H9 (cell line): ENCODE measurements at regions not wholly inside any gene's neighbourhood (a gene's known extent, or its start where the extent isn't known, plus 50 kb on each side); places are given as distances from the start of the nearest gene placed in this dataset.

Source experiments
- DNase-seq: peaks from one replicate; pipeline ENCODE4 v3.0.0-alpha.2; 2017
- H2AFZ ChIP-seq: one replicate; pipeline ENCODE4 v1.6.1; 2013; ENCODE audit warnings: mild to moderate bottlenecking, low read length, control low read depth, moderate library complexity
- H2AK5ac ChIP-seq: 2 replicates; pipeline ENCODE4 v1.6.1; 2013; ENCODE audit warnings: low read length, control low read depth, mixed read lengths; ENCODE audit not compliant: insufficient read length
- H2BK120ac ChIP-seq: one replicate; pipeline ENCODE4 v1.6.1; 2013; ENCODE audit warnings: low read depth, mild to moderate bottlenecking, low read length, control low read depth, inconsistent platforms; ENCODE audit not compliant: poor library complexity, severe bottlenecking
- H2BK12ac ChIP-seq: 2 replicates; pipeline ENCODE4 v1.6.1; 2013; ENCODE audit warnings: low read length, control low read depth, mixed read lengths, low read depth; ENCODE audit not compliant: insufficient read length
- H2BK15ac ChIP-seq: 2 replicates; pipeline ENCODE4 v1.6.1; 2013; ENCODE audit warnings: low read depth, low read length, control low read depth
- H2BK20ac ChIP-seq: one replicate; pipeline ENCODE4 v1.6.1; 2013; ENCODE audit warnings: low read depth, mild to moderate bottlenecking, low read length, control low read depth, inconsistent platforms; ENCODE audit not compliant: poor library complexity, severe bottlenecking
- H2BK5ac ChIP-seq: 2 replicates; pipeline ENCODE4 v1.6.1; 2013; ENCODE audit warnings: low read length, control low read depth, mixed read lengths; ENCODE audit not compliant: insufficient read length
- H3K14ac ChIP-seq: 2 replicates; pipeline ENCODE4 v1.6.1; 2013; ENCODE audit warnings: low read length, control low read depth; ENCODE audit not compliant: insufficient read depth
- H3K18ac ChIP-seq: 2 replicates; pipeline ENCODE4 v1.6.1; 2013; ENCODE audit warnings: low read depth, mild to moderate bottlenecking, mixed read lengths, low read length, control low read depth; ENCODE audit not compliant: insufficient read length
- H3K23ac ChIP-seq: 2 replicates; pipeline ENCODE4 v1.6.1; 2013; ENCODE audit warnings: low read length, control low read depth, mixed read lengths, low read depth; ENCODE audit not compliant: insufficient read length
- H3K23me2 ChIP-seq: 2 replicates; pipeline ENCODE4 v1.6.1; 2013; ENCODE audit warnings: low read depth, mild to moderate bottlenecking, mixed read lengths, low read length, control low read depth; ENCODE audit not compliant: insufficient read length, poor library complexity, severe bottlenecking
- H3K27ac ChIP-seq: 2 replicates; pipeline ENCODE4 v1.5.1; 2013; ENCODE audit warnings: low read length, control low read depth, mixed read lengths, low read depth; ENCODE audit not compliant: insufficient read length
- H3K27me3 ChIP-seq: 2 replicates; pipeline ENCODE4 v1.6.1; 2013; ENCODE audit warnings: low read length, control low read depth, inconsistent platforms; ENCODE audit not compliant: insufficient read depth
- H3K4ac ChIP-seq: 2 replicates; pipeline ENCODE4 v1.6.1; 2013; ENCODE audit warnings: low read depth, mild to moderate bottlenecking, control low read depth, inconsistent platforms, low read length, moderate library complexity
- H3K4me1 ChIP-seq: 2 replicates; pipeline ENCODE4 v1.6.1; 2013; ENCODE audit warnings: low read length, control low read depth, inconsistent platforms; ENCODE audit not compliant: insufficient read depth
- H3K4me2 ChIP-seq: 2 replicates; pipeline ENCODE4 v1.6.1; 2013; ENCODE audit warnings: low read length, control low read depth, mixed read lengths; ENCODE audit not compliant: insufficient read length, insufficient read depth
- H3K56ac ChIP-seq: 2 replicates; pipeline ENCODE4 v1.6.1; 2013; ENCODE audit warnings: low read depth, mild to moderate bottlenecking, mixed read lengths, low read length, control low read depth; ENCODE audit not compliant: insufficient read length
- H3K79me1 ChIP-seq: 2 replicates; pipeline ENCODE4 v1.6.1; 2013; ENCODE audit warnings: low read depth, mild to moderate bottlenecking, moderate library complexity, low read length, control low read depth, inconsistent platforms; ENCODE audit not compliant: insufficient read depth, poor library complexity, severe bottlenecking
- H3K79me2 ChIP-seq: 2 replicates; pipeline ENCODE4 v1.6.1; 2013; ENCODE audit warnings: low read length, control low read depth, inconsistent platforms; ENCODE audit not compliant: insufficient read depth
- H3K9ac ChIP-seq: 2 replicates; pipeline ENCODE4 v1.6.1; 2013; ENCODE audit warnings: low read length, control low read depth, mixed read lengths; ENCODE audit not compliant: insufficient read length; ENCODE audit errors: extremely low read depth
- H3K9me3 ChIP-seq: one replicate; pipeline ENCODE4 v1.6.1; 2013; ENCODE audit warnings: low read depth, low read length, inconsistent platforms; ENCODE audit not compliant: control insufficient read depth
- H3T11ph ChIP-seq: one replicate; pipeline ENCODE4 v1.6.1; 2013; ENCODE audit warnings: mild to moderate bottlenecking, low read length, control low read depth, inconsistent platforms
- H4K20me1 ChIP-seq: one replicate; pipeline ENCODE4 v1.6.1; 2013; ENCODE audit not compliant: control insufficient read depth, insufficient read length, insufficient read depth
- H4K5ac ChIP-seq: 2 replicates; pipeline ENCODE4 v1.6.1; 2013; ENCODE audit warnings: low read depth, mild to moderate bottlenecking, mixed read lengths, low read length, control low read depth; ENCODE audit not compliant: insufficient read length
- H4K8ac ChIP-seq: replicated peaks from 2 replicates; pipeline ENCODE4 v1.6.1; 2013; ENCODE audit warnings: low read length, control low read depth, mixed read lengths, low read depth; ENCODE audit not compliant: insufficient read length
- H4K91ac ChIP-seq: 2 replicates; pipeline ENCODE4 v1.6.1; 2013; ENCODE audit warnings: low read depth, mild to moderate bottlenecking, moderate library complexity, mixed read lengths, low read length, control low read depth; ENCODE audit not compliant: insufficient read length
- H3K27ac Mint-ChIP-seq, 3 experiments: 2 replicates in 2 of 3; 3 replicates in 1 of 3; pipeline ENCODE4 v1.8.0; 2020 to 2021; ENCODE audit warnings: mixed read lengths in 3 of 3, mild to moderate bottlenecking in 1 of 3, moderate library complexity in 1 of 3
- H3K27me3 Mint-ChIP-seq: 2 replicates; pipeline ENCODE4 v1.8.0; 2021; ENCODE audit warnings: low read depth, mild to moderate bottlenecking, moderate library complexity, mixed read lengths
- H3K36me3 Mint-ChIP-seq, 3 experiments: 2 replicates in 2 of 3; 3 replicates in 1 of 3; pipeline ENCODE4 v1.8.0; 2020 to 2021; ENCODE audit warnings: low read depth in 3 of 3, mixed read lengths in 3 of 3; ENCODE audit not compliant: insufficient read depth in 1 of 3
- H3K4me1 Mint-ChIP-seq, 2 experiments: 2 replicates each; pipeline ENCODE4 v1.8.0; 2020; ENCODE audit warnings: mixed read lengths in 2 of 2
- H3K4me3 Mint-ChIP-seq, 2 experiments: 2 replicates in 1 of 2; 3 replicates in 1 of 2; pipeline ENCODE4 v1.8.0; 2020 to 2021; ENCODE audit warnings: mild to moderate bottlenecking in 2 of 2, mixed read lengths in 2 of 2, moderate library complexity in 1 of 2
- H3K9me3 Mint-ChIP-seq, 2 experiments: 2 replicates in 1 of 2; 3 replicates in 1 of 2; pipeline ENCODE4 v1.8.0; 2020; ENCODE audit warnings: mild to moderate bottlenecking in 2 of 2, mixed read lengths in 2 of 2, moderate library complexity in 1 of 2
- CTCF ChIP-seq: fragments of 200-600 bp; sonication (generic); conservative IDR thresholded peaks from 3 replicates; pipeline ENCODE4 v1.8.0; 2021; ENCODE audit warnings: antibody characterized with exemption, mild to moderate bottlenecking
- WGBS: extraction: QIAGEN DNeasy Blood & Tissue Kit; methylation state at CpG from one replicate; pipeline ENCODE4 v1.1.7; 2013; ENCODE audit warnings: missing lambda C conversion rate, low lambda C conversion rate, mixed read lengths; ENCODE audit not compliant: insufficient read length; ENCODE audit errors: extremely low coverage; 5-methylcytosine and 5-hydroxymethylcytosine counted together

GRCh38 chr9:90069085-90069484 lies 464.3 kb downstream of the GADD45G start:
- no peak overlapping the region for H3K14ac ChIP-seq
- Mint-ChIP-seq H3K36me3 (no peaks in the 10 kb centered on the region), H3K4me1 (no peaks in the 10 kb centered on the region), H3K27me3 (peaks cover 5% of the 10 kb centered on the region), H3K27ac (no peak overlapping the region), H3K9me3 (no peaks in the 10 kb centered on the region), H3K4me3 (no peak overlapping the region)
- WGBS, result no CpG with 5 or more reads among the region's 2 CpGs
- H3K27me3 ChIP-seq, result no peaks in the 10 kb centered on the region
- no peaks in the 10 kb centered on the region for H3K79me1 ChIP-seq
- no peaks in the 10 kb centered on the region for H3K79me2 ChIP-seq
- no peak overlapping the region for H3K23ac ChIP-seq
- TF ChIP-seq CTCF, result no peak
- H3K56ac ChIP-seq, result no peak overlapping the region
- no peak overlapping the region for H3K4ac ChIP-seq
- no peak overlapping the region for H2BK20ac ChIP-seq
- H3K23me2 ChIP-seq, result no peaks in the 10 kb centered on the region
- H2BK15ac ChIP-seq, result no peak overlapping the region
- no peaks in the 10 kb centered on the region for H3K9me3 ChIP-seq
- H3T11ph ChIP-seq, result no peak overlapping the region
- DNase-seq, result no peak
- no peak overlapping the region for H4K91ac ChIP-seq
- no peaks in the 10 kb centered on the region for H4K20me1 ChIP-seq
- no peak overlapping the region for H2BK5ac ChIP-seq
- H2AK5ac ChIP-seq, result no peak overlapping the region
- no peak overlapping the region for H4K8ac ChIP-seq
- H3K4me2 ChIP-seq, result no peak overlapping the region
- no peak overlapping the region for H3K27ac ChIP-seq
- H3K18ac ChIP-seq, result no peak overlapping the region
- H3K4me1 ChIP-seq, result no peaks in the 10 kb centered on the region
- H3K9ac ChIP-seq, result no peak overlapping the region
- H2BK12ac ChIP-seq, result no peak overlapping the region
- H2BK120ac ChIP-seq, result no peak overlapping the region
- H4K5ac ChIP-seq, result no peak overlapping the region
- no peak overlapping the region for H2AFZ ChIP-seq
